Stimulated activated CD4-positive, alpha-beta T cell treated with anti-CD3 and anti-CD28 coated beads, Interleukin-4, amount 100 ng/mL, for 1 hour (primary cell): ENCODE measurements at regions not wholly inside any gene's neighbourhood (a gene's known extent, or its start where the extent isn't known, plus 50 kb on each side); places are given as distances from the start of the nearest gene placed in this dataset.

Experiments used
- DNase-seq: peaks from one replicate; pipeline ENCODE4 v3.0.0-alpha.2; 2020

DNA sequence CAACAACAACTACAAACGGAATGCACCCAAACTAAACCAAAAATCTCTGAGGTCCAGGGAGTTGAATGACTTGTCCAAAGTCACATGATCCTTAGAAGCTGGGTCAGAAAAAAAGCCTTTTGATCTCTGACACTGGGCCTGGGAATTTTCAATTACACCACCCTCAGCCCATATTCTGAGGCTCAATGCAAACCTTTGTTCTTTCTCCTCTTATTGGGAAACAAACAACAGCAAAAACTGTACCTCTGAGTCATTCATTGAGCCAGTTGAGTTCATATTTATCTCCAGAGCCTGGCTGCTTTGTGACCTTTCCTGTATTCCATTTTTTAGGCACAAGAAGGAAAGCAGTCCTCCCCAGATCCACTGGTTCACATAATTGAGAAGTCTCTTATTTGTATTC lies 51.2 kb upstream of the SORCS1 start:
- DNase-seq: no peak
